Breast epithelium (tissue), 4 donors: ENCODE measurements at regions not wholly inside any gene's neighbourhood (a gene's known extent, or its start where the extent isn't known, plus 50 kb on each side); places are given as distances from the start of the nearest gene placed in this dataset.

Experiments used
- DNase-seq, 2 donors: peaks; one replicate each; pipeline ENCODE4 v3.0.0-alpha.2; 2019; ENCODE audit warnings: low spot score in 2 of 2
- H3K27ac ChIP-seq, 2 donors: fragments of 200-600 bp; sonication (generic) in 1 of 2; one replicate each; pipeline ENCODE4 v1.5.1; 2016 to 2019; ENCODE audit warnings: mild to moderate bottlenecking in 1 of 2
- H3K27me3 ChIP-seq, 2 donors: fragments of 200-600 bp; sonication (generic) in 1 of 2; one replicate each; pipeline versions ENCODE4 v1.5.1 to v1.6.0; 2017 to 2019; ENCODE audit warnings: control low read depth in 1 of 2, mild to moderate bottlenecking in 1 of 2
- H3K36me3 ChIP-seq: fragments of 200-600 bp; one replicate; pipeline ENCODE4 v1.5.1; 2019
- H3K4me1 ChIP-seq, 2 donors: fragments of 200-600 bp; sonication (generic); one replicate each; pipeline ENCODE4 v1.5.1; 2016 to 2019; ENCODE audit warnings: control low read depth in 1 of 2
- H3K4me3 ChIP-seq, 3 donors: fragments of 200-600 bp; sonication (generic); 1 replicate in 2 of 3; 2 replicates in 1 of 3; pipeline ENCODE4 v1.5.1; 2016 to 2019; ENCODE audit warnings: mild to moderate bottlenecking in 3 of 3, moderate library complexity in 2 of 3
- H3K9me3 ChIP-seq, 2 donors: fragments of 200-600 bp; sonication (generic) in 1 of 2; one replicate each; pipeline ENCODE4 v1.5.1; 2016 to 2019; ENCODE audit warnings: control low read depth in 1 of 2
- CTCF ChIP-seq, 3 donors: fragments of 450-650 bp; IDR thresholded peaks; one replicate each; pipeline ENCODE4 v1.5.1; 2016 to 2017; ENCODE audit warnings: antibody characterized with exemption in 3 of 3, mild to moderate bottlenecking in 3 of 3, moderate library complexity in 3 of 3
- POLR2A ChIP-seq: fragments of 450-650 bp; IDR thresholded peaks from one replicate; pipeline ENCODE4 v1.6.1; 2016; ENCODE audit warnings: antibody characterized with exemption, mild to moderate bottlenecking, moderate library complexity
- POLR2AphosphoS5 ChIP-seq, 3 donors: sonication (generic); formaldehyde crosslinking; IDR thresholded peaks; one replicate each; pipeline ENCODE4 v1.6.1; 2017; ENCODE audit warnings: antibody characterized with exemption in 3 of 3
- intact Hi-C: fragments of 100-400 bp; cut with DNase I; formaldehyde crosslinking; loops from one replicate; pipeline ENCODE4 v1.15.1; 2023; ENCODE audit warnings: low total_unique reads

GRCh38 chr4:119725688-119726330 lies 97.2 kb upstream of the PDE5A start:
- Histone ChIP-seq H3K9me3 (peaks cover 0 to 6% of the 10 kb centered on the region in 2 donors), H3K4me3 (no peak overlapping the region), H3K4me1 (no peaks in the 10 kb centered on the region), H3K27me3 (no peaks in the 10 kb centered on the region), H3K36me3 (no peaks in the 10 kb centered on the region), H3K27ac (peak overlapping the region; percentile 62 to 70)
- no peak for TF ChIP-seq POLR2AphosphoS5 (IDR thresholded peaks at IDR 0.05)
- TF ChIP-seq POLR2A, result no peak
- intact Hi-C loops, result no loop called here
- DNase-seq, result no peak

- Histone ChIP-seq H3K27ac (peak overlapping the region in 1 of 2 donors; percentile 70), H3K36me3 (no peaks in the 10 kb centered on the region), H3K9me3 (peaks cover 0 to 6% of the 10 kb centered on the region in 2 donors), H3K4me1 (no peaks in the 10 kb centered on the region), H3K4me3 (no peak overlapping the region), H3K27me3 (no peaks in the 10 kb centered on the region)
- no peak for DNase-seq
- TF ChIP-seq POLR2AphosphoS5 (IDR thresholded peaks at IDR 0.05), result no peak
- no peak for TF ChIP-seq POLR2A
- no peak for TF ChIP-seq CTCF (IDR thresholded peaks at IDR 0.05)
- intact Hi-C loops, result no loop called here
Measured at GRCh38 chr4:119725011-119725410, 96.4 kb upstream of the PDE5A start.

- Histone ChIP-seq H3K27me3 (no peaks in the 10 kb centered on the region), H3K36me3 (no peaks in the 10 kb centered on the region), H3K27ac (no peak overlapping the region), H3K9me3 (no peaks in the 10 kb centered on the region), H3K4me1 (no peaks in the 10 kb centered on the region), H3K4me3 (no peak overlapping the region)
- no peak for TF ChIP-seq POLR2A
- no peak for TF ChIP-seq CTCF (IDR thresholded peaks at IDR 0.05)
- no peak for TF ChIP-seq POLR2AphosphoS5 (IDR thresholded peaks at IDR 0.05)
- intact Hi-C loops, result no loop called here
- DNase-seq, result no peak
Measured at GRCh38 chr4:119722670-119723069, 94.1 kb upstream of the PDE5A start.

- no peaks in the 10 kb centered on the region for H3K9me3 ChIP-seq
- no peaks in the 10 kb centered on the region for H3K4me1 ChIP-seq
- H3K27me3 ChIP-seq, result no peaks in the 10 kb centered on the region
- no peak overlapping the region for H3K27ac ChIP-seq
- DNase-seq, result no peak
- intact Hi-C loops, result no loop called here
- H3K36me3 ChIP-seq, result no peaks in the 10 kb centered on the region
- no peak for TF ChIP-seq POLR2A
- no peak for TF ChIP-seq POLR2AphosphoS5 (IDR thresholded peaks at IDR 0.05)
- no peak for TF ChIP-seq CTCF (IDR thresholded peaks at IDR 0.05)
- H3K4me3 ChIP-seq, result no peak overlapping the region
Measured at GRCh38 chr4:119721878-119722277, 93.3 kb upstream of the PDE5A start.

- Histone ChIP-seq H3K27ac (no peak overlapping the region), H3K36me3 (no peaks in the 10 kb centered on the region)
- intact Hi-C loops, result no loop called here
Measured at GRCh38 chr4:119715490-119716445, 87.2 kb upstream of the PDE5A start.

More at GRCh38 chr4:119715490-119716445, 87.2 kb upstream of the PDE5A start:
- no peak for TF ChIP-seq CTCF (IDR thresholded peaks at IDR 0.05)
- no peak for TF ChIP-seq POLR2AphosphoS5 (IDR thresholded peaks at IDR 0.05)
- no peak for DNase-seq
- Histone ChIP-seq H3K9me3 (peaks cover 0 to 5% of the 10 kb centered on the region in 2 donors), H3K27me3 (no peaks in the 10 kb centered on the region), H3K4me1 (no peaks in the 10 kb centered on the region), H3K4me3 (no peak overlapping the region)
